GM12865 (cell line): ENCODE measurements at regions not wholly inside any gene's neighbourhood (a gene's known extent, or its start where the extent isn't known, plus 50 kb on each side); places are given as distances from the start of the nearest gene placed in this dataset.

Experiments used
- DNase-seq: peaks from one replicate; pipeline ENCODE4 v3.0.0; 2010; ENCODE audit warnings: low read depth
- H3K4me3 ChIP-seq: 2 replicates; pipeline ENCODE4 v1.5.1; 2011; ENCODE audit warnings: mild to moderate bottlenecking, low read depth, low read length, control low read depth
- TF ChIP-seq, protein P1 (sequence below): IDR thresholded peaks from 2 replicates; pipeline ENCODE4 v1.5.1; 2011; ENCODE audit warnings: low read length, control low read depth, low read depth, inconsistent platforms; ENCODE audit not compliant: insufficient read depth; ENCODE audit errors: missing control alignments

DNA sequence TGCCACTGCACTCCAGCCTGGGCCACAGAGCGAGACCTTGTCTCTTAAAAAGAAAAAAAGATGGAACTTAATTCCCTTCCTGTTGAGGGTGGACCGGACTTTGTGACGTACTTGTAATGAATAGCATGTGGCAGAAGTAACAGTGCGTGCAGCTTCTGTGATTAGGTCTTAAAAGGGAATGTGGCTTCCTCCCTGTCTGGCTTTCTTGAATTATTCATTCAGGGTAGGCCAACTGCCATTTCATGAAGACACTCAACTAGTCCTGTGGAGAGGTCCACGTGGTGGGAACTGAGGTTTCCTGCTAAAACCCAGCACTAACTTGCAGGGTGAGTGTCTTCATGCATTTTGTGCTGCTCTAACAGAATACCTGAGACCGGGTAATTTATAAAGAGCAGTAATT lies 98.9 kb upstream of the PIAS1 start:
- DNase-seq: no peak
- H3K4me3 ChIP-seq: no peak overlapping the region
- TF ChIP-seq, protein P1, sequence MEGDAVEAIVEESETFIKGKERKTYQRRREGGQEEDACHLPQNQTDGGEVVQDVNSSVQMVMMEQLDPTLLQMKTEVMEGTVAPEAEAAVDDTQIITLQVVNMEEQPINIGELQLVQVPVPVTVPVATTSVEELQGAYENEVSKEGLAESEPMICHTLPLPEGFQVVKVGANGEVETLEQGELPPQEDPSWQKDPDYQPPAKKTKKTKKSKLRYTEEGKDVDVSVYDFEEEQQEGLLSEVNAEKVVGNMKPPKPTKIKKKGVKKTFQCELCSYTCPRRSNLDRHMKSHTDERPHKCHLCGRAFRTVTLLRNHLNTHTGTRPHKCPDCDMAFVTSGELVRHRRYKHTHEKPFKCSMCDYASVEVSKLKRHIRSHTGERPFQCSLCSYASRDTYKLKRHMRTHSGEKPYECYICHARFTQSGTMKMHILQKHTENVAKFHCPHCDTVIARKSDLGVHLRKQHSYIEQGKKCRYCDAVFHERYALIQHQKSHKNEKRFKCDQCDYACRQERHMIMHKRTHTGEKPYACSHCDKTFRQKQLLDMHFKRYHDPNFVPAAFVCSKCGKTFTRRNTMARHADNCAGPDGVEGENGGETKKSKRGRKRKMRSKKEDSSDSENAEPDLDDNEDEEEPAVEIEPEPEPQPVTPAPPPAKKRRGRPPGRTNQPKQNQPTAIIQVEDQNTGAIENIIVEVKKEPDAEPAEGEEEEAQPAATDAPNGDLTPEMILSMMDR: no peak

DNA sequence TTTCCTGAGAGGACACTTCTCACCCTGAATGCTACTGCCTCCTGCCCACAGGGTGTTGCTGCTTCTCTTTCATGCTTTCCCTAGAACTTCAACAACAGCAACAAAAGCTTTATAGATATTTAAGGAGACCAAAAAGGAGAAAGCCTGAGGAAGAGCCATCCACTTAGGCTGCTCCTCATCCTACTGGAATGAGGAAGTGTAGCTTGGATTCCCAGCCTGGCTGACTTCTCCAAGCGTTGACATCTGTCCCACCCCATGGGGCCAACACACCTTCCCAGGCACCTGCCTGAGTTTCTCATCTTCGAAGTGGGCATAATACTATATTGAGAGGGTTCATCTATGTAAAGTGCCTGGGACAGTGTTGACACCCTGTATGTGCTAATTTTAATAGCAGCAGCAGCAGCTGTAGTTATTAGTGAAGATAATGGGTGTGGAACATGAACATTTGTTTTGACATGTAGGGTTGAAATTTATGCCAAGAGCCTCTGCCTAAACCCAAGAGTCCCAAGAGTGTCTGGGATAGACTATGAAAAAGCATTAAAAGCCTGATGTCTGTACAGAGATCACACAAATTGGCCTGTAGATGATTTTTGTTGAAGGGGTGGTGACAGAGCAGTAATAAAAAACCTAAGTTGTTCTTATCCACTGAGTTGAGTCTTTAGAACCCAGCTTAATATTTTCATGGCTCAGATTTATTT lies 96.5 kb upstream of the PIAS1 start:
- no peak for DNase-seq
- TF ChIP-seq, protein P1: no peak
- H3K4me3 ChIP-seq: no peak overlapping the region

DNA sequence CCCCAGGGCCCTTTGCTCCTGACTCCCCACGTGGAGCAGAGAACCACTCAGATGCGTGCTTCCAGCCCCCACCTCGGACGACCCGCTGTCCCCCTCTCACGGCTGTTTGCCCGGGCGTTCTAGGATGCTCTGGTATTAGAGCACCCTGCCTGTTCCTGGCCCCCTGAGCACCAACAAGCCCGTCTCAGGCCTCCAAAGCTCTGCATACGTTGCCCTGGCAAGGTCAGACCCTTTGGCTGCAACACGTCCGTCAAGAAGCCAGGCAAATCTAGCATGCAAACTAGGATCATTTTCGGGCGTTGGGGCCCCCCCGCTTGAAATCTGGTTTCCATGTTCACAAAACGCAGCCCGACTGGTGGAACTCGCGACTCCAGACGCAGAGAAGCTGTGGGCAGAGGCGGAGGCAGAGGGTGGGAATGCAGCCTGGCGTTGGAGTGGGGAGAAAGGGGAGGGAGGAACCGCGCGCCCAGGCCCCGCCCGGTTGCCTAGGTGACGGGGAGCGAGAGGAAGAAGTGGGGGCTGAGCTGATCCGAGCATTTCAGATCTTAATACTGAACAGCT lies 86.2 kb upstream of the PIAS1 start:
- peak overlapping the region; percentile 64 for H3K4me3 ChIP-seq
- TF ChIP-seq, protein P1: no peak
- peak; percentile 65 for DNase-seq

DNA sequence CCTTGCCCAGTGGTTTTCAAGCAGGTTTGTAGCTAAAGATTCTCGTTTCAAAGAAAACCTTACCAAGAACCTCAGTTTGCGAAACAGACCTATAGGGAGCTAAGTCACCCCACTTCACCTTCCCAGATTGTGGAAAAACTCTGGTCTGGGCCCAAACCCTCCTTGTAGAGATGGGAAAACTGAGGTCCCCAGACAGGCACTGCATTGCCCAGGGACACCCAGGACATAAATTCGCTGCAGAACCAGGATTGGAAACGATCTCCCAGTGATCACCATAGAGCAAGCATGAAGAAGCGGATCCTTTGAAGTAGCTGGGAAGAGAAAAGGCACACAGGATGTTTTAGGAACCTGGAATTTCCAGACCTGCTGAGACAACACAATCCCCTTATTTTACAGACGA lies 85.6 kb upstream of the PIAS1 start:
- TF ChIP-seq, protein P1: no peak
- DNase-seq: no peak
- H3K4me3 ChIP-seq: peak overlapping the region; percentile 64

DNA sequence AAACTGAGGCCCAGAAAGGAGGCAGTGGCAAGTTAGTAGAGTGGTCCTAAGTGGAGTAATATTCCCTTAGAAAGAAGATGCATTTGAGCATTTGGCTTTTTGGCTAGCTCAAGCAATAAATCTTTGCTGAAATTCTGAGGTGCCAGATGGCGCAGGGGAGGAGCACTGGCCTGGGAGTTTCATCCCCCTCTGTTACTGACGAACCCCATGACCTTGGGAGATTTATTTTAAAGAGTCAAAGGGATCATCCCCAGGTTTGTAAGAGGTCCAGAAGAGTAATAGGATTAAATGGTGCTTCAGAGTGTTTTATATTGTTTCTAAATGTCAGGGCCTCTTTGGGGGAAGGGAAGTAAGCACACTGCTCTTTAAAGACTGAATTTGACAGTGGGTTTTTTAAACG lies 85.1 kb upstream of the PIAS1 start:
- H3K4me3 ChIP-seq: peak overlapping the region; percentile 64

DNA sequence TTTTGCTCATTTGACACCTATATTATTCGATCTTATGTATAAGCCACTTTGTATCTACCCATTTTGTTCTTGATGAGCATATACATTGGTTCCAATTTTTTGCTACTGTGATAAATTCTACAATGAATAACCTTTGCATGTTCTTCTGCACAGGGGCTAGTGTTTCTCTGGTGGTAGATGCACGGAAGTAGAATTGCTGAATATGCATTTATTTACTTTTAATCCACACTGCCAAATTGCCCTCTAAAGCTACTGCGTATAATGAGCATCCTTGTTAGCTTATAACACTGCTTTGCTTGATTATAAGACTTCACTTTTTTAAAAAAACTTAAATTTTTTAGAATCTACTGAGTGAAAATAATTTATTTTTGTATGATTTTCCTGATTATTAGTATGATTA lies 84.2 kb upstream of the PIAS1 start:
- DNase-seq: no peak
- H3K4me3 ChIP-seq: no peak overlapping the region
- TF ChIP-seq, protein P1: no peak

More for the DNA sequence above, 85.1 kb upstream of the PIAS1 start:
- TF ChIP-seq, protein P1: no peak
- DNase-seq: no peak

DNA sequence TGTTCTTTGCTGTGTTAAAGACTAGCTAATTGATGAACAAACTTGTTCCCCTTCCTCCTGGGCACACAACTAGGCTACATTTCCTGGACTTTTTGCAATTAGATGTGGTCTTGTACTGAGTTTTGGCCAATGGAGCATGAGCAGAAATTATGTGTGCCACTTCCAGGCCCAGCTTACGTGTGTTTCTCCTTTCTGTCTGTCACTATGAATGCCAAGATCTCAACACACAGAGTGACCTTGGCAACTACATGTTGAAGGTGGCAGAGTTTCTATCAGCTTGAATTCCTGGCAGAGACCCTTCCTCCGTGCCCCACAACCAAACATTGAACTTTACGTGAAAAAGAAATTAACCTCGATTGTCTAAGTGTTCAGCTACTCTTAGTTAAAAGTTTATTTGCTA lies 81.7 kb upstream of the PIAS1 start:
- DNase-seq: no peak

More for the DNA sequence above, 81.7 kb upstream of the PIAS1 start:
- TF ChIP-seq, protein P1: no peak
- H3K4me3 ChIP-seq: no peak overlapping the region
